ENCODE measurements at regions not wholly inside any gene's neighbourhood (a gene's known extent, or its start where the extent isn't known, plus 50 kb on each side); places are given as distances from the start of the nearest gene placed in this dataset.

- TF ChIP-seq SREBF2 (IDR thresholded peaks at IDR 0.05) = no peak
- TF ChIP-seq EHMT2 (IDR thresholded peaks at IDR 0.05; ENCODE audit: low read depth) = no peak
Observed at GRCh38 chr20:24756292-24757025, 192.6 kb upstream of the CST7 start (continued).

- FAIRE-seq (no peak), DNase-seq (ENCODE audit: low read depth in 1 of 2, low spot score in 1 of 2) (no peak), ATAC-seq (no peak)
- POLR2A ChIA-PET = no interaction called here
- no peak overlapping the region for H3K4me3 ChIP-seq
- no peak overlapping the region for H3K4me2 ChIP-seq
- CTCF ChIA-PET = no interaction called here
- no peaks in the 10 kb centered on the region for H3K4me1 ChIP-seq
- peaks cover 10% of the 10 kb centered on the region; the same call in 2 of the 3 replicates for H3K9me3 ChIP-seq
- 74% methylated on average over 7 of the region's 7 CpGs for WGBS (ENCODE audit: missing lambda C conversion rate)
- TF ChIP-seq HOXB5 (CRISPR knock-in tag; IDR thresholded peaks at IDR 0.05) = no peak
- no peak for TF ChIP-seq USF2 (IDR thresholded peaks at IDR 0.05)
- TF ChIP-seq BHLHE40 (IDR thresholded peaks at IDR 0.05; ENCODE audit: low read depth, low read length) = no peak
- TF ChIP-seq POLR2A (IDR thresholded peaks at IDR 0.05; ENCODE audit: low read length) = no peak
- no peak for TF ChIP-seq CBX8 (IDR thresholded peaks at IDR 0.05)
- H3K27ac ChIP-seq = no peak overlapping the region
Observed at GRCh38 chr20:24761220-24762065, 187.6 kb upstream of the CST7 start.

- DNase-seq (ENCODE audit: low read depth in 1 of 2, low spot score in 1 of 2) (no peak), FAIRE-seq (no peak), ATAC-seq (no peak)
- ChIA-PET POLR2A (no interaction called here), CTCF (no interaction called here)
- TF ChIP-seq JUN (IDR thresholded peaks at IDR 0.05) (no peak), NFE2L2 (conservative IDR thresholded peaks at IDR 0.05; ENCODE audit: low read length) (no peak), RFX5 (IDR thresholded peaks at IDR 0.05) (no peak), SMC3 (IDR thresholded peaks at IDR 0.05) (no peak), TP53 (CRISPR knock-in tag; IDR thresholded peaks at IDR 0.05) (no peak), GATA3 (IDR thresholded peaks at IDR 0.05; ENCODE audit: borderline replicate concordance) (no peak)
- no peaks in the 10 kb centered on the region for H3K4me1 ChIP-seq
- H3K27ac ChIP-seq = no peak overlapping the region
- H3K9me3 ChIP-seq = peaks cover 10% of the 10 kb centered on the region; the same call in 2 of the 3 replicates
- no peak overlapping the region for H3K4me2 ChIP-seq
- H3K4me3 ChIP-seq = no peak overlapping the region
- WGBS (ENCODE audit: missing lambda C conversion rate) = 55% methylated on average over 3 of the region's 3 CpGs
Observed at GRCh38 chr20:24762371-24762770, 186.7 kb upstream of the CST7 start.

- no peak for ATAC-seq
- no peak overlapping the region for H3K27ac ChIP-seq
- ChIA-PET CTCF (interaction anchor here (1.2 kb wide), 1 partner anchor 18 kb away, joined by 3 read pairs; no protein-coding TSS in a partner anchor), POLR2A (no interaction called here)
- FAIRE-seq = no peak
- no peaks in the 10 kb centered on the region for H3K4me1 ChIP-seq
- no peak overlapping the region for H3K4me2 ChIP-seq
- 44% methylated on average over 4 of the region's 4 CpGs for WGBS (ENCODE audit: missing lambda C conversion rate)
- H3K9me3 ChIP-seq = peaks cover 10% of the 10 kb centered on the region; the same call in 2 of the 3 replicates
- TF ChIP-seq E2F6 (IDR thresholded peaks at IDR 0.05; ENCODE audit: borderline replicate concordance, low read depth) = no peak
- TF ChIP-seq RARB (CRISPR knock-in tag; IDR thresholded peaks at IDR 0.05) = no peak
- no peak for TF ChIP-seq MAX (IDR thresholded peaks at IDR 0.05)
- no peak for TF ChIP-seq HEYL (CRISPR knock-in tag; IDR thresholded peaks at IDR 0.05)
- no peak for TF ChIP-seq RCOR1 (IDR thresholded peaks at IDR 0.05; ENCODE audit: low read depth, low read length)
- no peak for TF ChIP-seq MYC (IDR thresholded peaks at IDR 0.05; ENCODE audit: borderline replicate concordance, low read length)
- no peak for TF ChIP-seq BHLHE40 (IDR thresholded peaks at IDR 0.05; ENCODE audit: low read depth, low read length)
- no peak for TF ChIP-seq JUNB (IDR thresholded peaks at IDR 0.05)
- no peak for TF ChIP-seq SREBF2 (IDR thresholded peaks at IDR 0.05)
- no peak for TF ChIP-seq MAFK (IDR thresholded peaks at IDR 0.05; ENCODE audit: partially characterized antibody)
- no peak for TF ChIP-seq EHMT2 (IDR thresholded peaks at IDR 0.05; ENCODE audit: low read depth)
- no peak for TF ChIP-seq ATOH8 (CRISPR knock-in tag; IDR thresholded peaks at IDR 0.05; ENCODE audit: low read depth)
- no peak for TF ChIP-seq PHF8 (IDR thresholded peaks at IDR 0.05; ENCODE audit: borderline replicate concordance, low read depth)
- no peak for TF ChIP-seq CBX8 (IDR thresholded peaks at IDR 0.05)
- no peak for TF ChIP-seq PBX3 (IDR thresholded peaks at IDR 0.05)
- TF ChIP-seq GATA3 (IDR thresholded peaks at IDR 0.05; ENCODE audit: borderline replicate concordance) = no peak
- TF ChIP-seq KDM1A (IDR thresholded peaks at IDR 0.05; ENCODE audit: low read depth) = no peak
- TF ChIP-seq ZSCAN20 (CRISPR knock-in tag; IDR thresholded peaks at IDR 0.05) = no peak
- TF ChIP-seq USF2 (IDR thresholded peaks at IDR 0.05) = no peak
- DNase-seq (ENCODE audit: low read depth in 1 of 2, low spot score in 1 of 2) = no peak
- H3K4me3 ChIP-seq = no peak overlapping the region
Observed at GRCh38 chr20:24762791-24763350, 186.2 kb upstream of the CST7 start.

Measured in A549 (cell line).